H9 (cell line): ENCODE measurements at regions not wholly inside any gene's neighbourhood (a gene's known extent, or its start where the extent isn't known, plus 50 kb on each side); places are given as distances from the start of the nearest gene placed in this dataset.

ENCODE experiments used
- DNase-seq: peaks from one replicate; pipeline ENCODE4 v3.0.0-alpha.2; 2017
- H2AFZ ChIP-seq: one replicate; pipeline ENCODE4 v1.6.1; 2013; ENCODE audit warnings: mild to moderate bottlenecking, low read length, control low read depth, moderate library complexity
- H2AK5ac ChIP-seq: 2 replicates; pipeline ENCODE4 v1.6.1; 2013; ENCODE audit warnings: low read length, control low read depth, mixed read lengths; ENCODE audit not compliant: insufficient read length
- H2BK120ac ChIP-seq: one replicate; pipeline ENCODE4 v1.6.1; 2013; ENCODE audit warnings: low read depth, mild to moderate bottlenecking, low read length, control low read depth, inconsistent platforms; ENCODE audit not compliant: poor library complexity, severe bottlenecking
- H2BK12ac ChIP-seq: 2 replicates; pipeline ENCODE4 v1.6.1; 2013; ENCODE audit warnings: low read length, control low read depth, mixed read lengths, low read depth; ENCODE audit not compliant: insufficient read length
- H2BK15ac ChIP-seq: 2 replicates; pipeline ENCODE4 v1.6.1; 2013; ENCODE audit warnings: low read depth, low read length, control low read depth
- H2BK20ac ChIP-seq: one replicate; pipeline ENCODE4 v1.6.1; 2013; ENCODE audit warnings: low read depth, mild to moderate bottlenecking, low read length, control low read depth, inconsistent platforms; ENCODE audit not compliant: poor library complexity, severe bottlenecking
- H2BK5ac ChIP-seq: 2 replicates; pipeline ENCODE4 v1.6.1; 2013; ENCODE audit warnings: low read length, control low read depth, mixed read lengths; ENCODE audit not compliant: insufficient read length
- H3K14ac ChIP-seq: 2 replicates; pipeline ENCODE4 v1.6.1; 2013; ENCODE audit warnings: low read length, control low read depth; ENCODE audit not compliant: insufficient read depth
- H3K18ac ChIP-seq: 2 replicates; pipeline ENCODE4 v1.6.1; 2013; ENCODE audit warnings: low read depth, mild to moderate bottlenecking, mixed read lengths, low read length, control low read depth; ENCODE audit not compliant: insufficient read length
- H3K23ac ChIP-seq: 2 replicates; pipeline ENCODE4 v1.6.1; 2013; ENCODE audit warnings: low read length, control low read depth, mixed read lengths, low read depth; ENCODE audit not compliant: insufficient read length
- H3K23me2 ChIP-seq: 2 replicates; pipeline ENCODE4 v1.6.1; 2013; ENCODE audit warnings: low read depth, mild to moderate bottlenecking, mixed read lengths, low read length, control low read depth; ENCODE audit not compliant: insufficient read length, poor library complexity, severe bottlenecking
- H3K27ac ChIP-seq: 2 replicates; pipeline ENCODE4 v1.5.1; 2013; ENCODE audit warnings: low read length, control low read depth, mixed read lengths, low read depth; ENCODE audit not compliant: insufficient read length
- H3K27me3 ChIP-seq: 2 replicates; pipeline ENCODE4 v1.6.1; 2013; ENCODE audit warnings: low read length, control low read depth, inconsistent platforms; ENCODE audit not compliant: insufficient read depth
- H3K4ac ChIP-seq: 2 replicates; pipeline ENCODE4 v1.6.1; 2013; ENCODE audit warnings: low read depth, mild to moderate bottlenecking, control low read depth, inconsistent platforms, low read length, moderate library complexity
- H3K4me1 ChIP-seq: 2 replicates; pipeline ENCODE4 v1.6.1; 2013; ENCODE audit warnings: low read length, control low read depth, inconsistent platforms; ENCODE audit not compliant: insufficient read depth
- H3K4me2 ChIP-seq: 2 replicates; pipeline ENCODE4 v1.6.1; 2013; ENCODE audit warnings: low read length, control low read depth, mixed read lengths; ENCODE audit not compliant: insufficient read length, insufficient read depth
- H3K56ac ChIP-seq: 2 replicates; pipeline ENCODE4 v1.6.1; 2013; ENCODE audit warnings: low read depth, mild to moderate bottlenecking, mixed read lengths, low read length, control low read depth; ENCODE audit not compliant: insufficient read length
- H3K79me1 ChIP-seq: 2 replicates; pipeline ENCODE4 v1.6.1; 2013; ENCODE audit warnings: low read depth, mild to moderate bottlenecking, moderate library complexity, low read length, control low read depth, inconsistent platforms; ENCODE audit not compliant: insufficient read depth, poor library complexity, severe bottlenecking
- H3K79me2 ChIP-seq: 2 replicates; pipeline ENCODE4 v1.6.1; 2013; ENCODE audit warnings: low read length, control low read depth, inconsistent platforms; ENCODE audit not compliant: insufficient read depth
- H3K9ac ChIP-seq: 2 replicates; pipeline ENCODE4 v1.6.1; 2013; ENCODE audit warnings: low read length, control low read depth, mixed read lengths; ENCODE audit not compliant: insufficient read length; ENCODE audit errors: extremely low read depth
- H3K9me3 ChIP-seq: one replicate; pipeline ENCODE4 v1.6.1; 2013; ENCODE audit warnings: low read depth, low read length, inconsistent platforms; ENCODE audit not compliant: control insufficient read depth
- H3T11ph ChIP-seq: one replicate; pipeline ENCODE4 v1.6.1; 2013; ENCODE audit warnings: mild to moderate bottlenecking, low read length, control low read depth, inconsistent platforms
- H4K20me1 ChIP-seq: one replicate; pipeline ENCODE4 v1.6.1; 2013; ENCODE audit not compliant: control insufficient read depth, insufficient read length, insufficient read depth
- H4K5ac ChIP-seq: 2 replicates; pipeline ENCODE4 v1.6.1; 2013; ENCODE audit warnings: low read depth, mild to moderate bottlenecking, mixed read lengths, low read length, control low read depth; ENCODE audit not compliant: insufficient read length
- H4K8ac ChIP-seq: replicated peaks from 2 replicates; pipeline ENCODE4 v1.6.1; 2013; ENCODE audit warnings: low read length, control low read depth, mixed read lengths, low read depth; ENCODE audit not compliant: insufficient read length
- H4K91ac ChIP-seq: 2 replicates; pipeline ENCODE4 v1.6.1; 2013; ENCODE audit warnings: low read depth, mild to moderate bottlenecking, moderate library complexity, mixed read lengths, low read length, control low read depth; ENCODE audit not compliant: insufficient read length
- H3K27ac Mint-ChIP-seq, 3 experiments: 2 replicates in 2 of 3; 3 replicates in 1 of 3; pipeline ENCODE4 v1.8.0; 2020 to 2021; ENCODE audit warnings: mixed read lengths in 3 of 3, mild to moderate bottlenecking in 1 of 3, moderate library complexity in 1 of 3
- H3K27me3 Mint-ChIP-seq: 2 replicates; pipeline ENCODE4 v1.8.0; 2021; ENCODE audit warnings: low read depth, mild to moderate bottlenecking, moderate library complexity, mixed read lengths
- H3K36me3 Mint-ChIP-seq, 3 experiments: 2 replicates in 2 of 3; 3 replicates in 1 of 3; pipeline ENCODE4 v1.8.0; 2020 to 2021; ENCODE audit warnings: low read depth in 3 of 3, mixed read lengths in 3 of 3; ENCODE audit not compliant: insufficient read depth in 1 of 3
- H3K4me1 Mint-ChIP-seq, 2 experiments: 2 replicates each; pipeline ENCODE4 v1.8.0; 2020; ENCODE audit warnings: mixed read lengths in 2 of 2
- H3K4me3 Mint-ChIP-seq, 2 experiments: 2 replicates in 1 of 2; 3 replicates in 1 of 2; pipeline ENCODE4 v1.8.0; 2020 to 2021; ENCODE audit warnings: mild to moderate bottlenecking in 2 of 2, mixed read lengths in 2 of 2, moderate library complexity in 1 of 2
- H3K9me3 Mint-ChIP-seq, 2 experiments: 2 replicates in 1 of 2; 3 replicates in 1 of 2; pipeline ENCODE4 v1.8.0; 2020; ENCODE audit warnings: mild to moderate bottlenecking in 2 of 2, mixed read lengths in 2 of 2, moderate library complexity in 1 of 2
- CTCF ChIP-seq: fragments of 200-600 bp; sonication (generic); conservative IDR thresholded peaks from 3 replicates; pipeline ENCODE4 v1.8.0; 2021; ENCODE audit warnings: antibody characterized with exemption, mild to moderate bottlenecking
- WGBS: extraction: QIAGEN DNeasy Blood & Tissue Kit; methylation state at CpG from one replicate; pipeline ENCODE4 v1.1.7; 2013; ENCODE audit warnings: missing lambda C conversion rate, low lambda C conversion rate, mixed read lengths; ENCODE audit not compliant: insufficient read length; ENCODE audit errors: extremely low coverage; 5-methylcytosine and 5-hydroxymethylcytosine counted together

GRCh38 chr7:84637568-84638338 lies 443.2 kb upstream of the SEMA3A start:
- Histone ChIP-seq H3K27me3 (no peaks in the 10 kb centered on the region), H2BK15ac (no peak overlapping the region), H4K20me1 (no peaks in the 10 kb centered on the region), H2BK20ac (no peak overlapping the region), H2BK5ac (no peak overlapping the region), H4K8ac (no peak overlapping the region), H3K23me2 (no peaks in the 10 kb centered on the region), H3K56ac (no peak overlapping the region), H3K4me2 (no peak overlapping the region), H3K9me3 (peaks cover 6% of the 10 kb centered on the region), H3K14ac (no peak overlapping the region), H4K91ac (no peak overlapping the region), H3K4me1 (no peaks in the 10 kb centered on the region), H3K9ac (no peak overlapping the region), H3K79me1 (no peaks in the 10 kb centered on the region), H3K23ac (no peak overlapping the region), H2BK12ac (no peak overlapping the region), H2AK5ac (no peak overlapping the region), H3K18ac (no peak overlapping the region), H2AFZ (no peak overlapping the region), H3T11ph (no peak overlapping the region), H3K79me2 (no peaks in the 10 kb centered on the region), H4K5ac (no peak overlapping the region), H2BK120ac (no peak overlapping the region), H3K27ac (no peak overlapping the region), H3K4ac (no peak overlapping the region)
- H3K9me3 Mint-ChIP-seq: peaks cover 20 to 26% of the 10 kb centered on the region in 2 experiments
- no peak for DNase-seq
- H3K4me3 Mint-ChIP-seq: no peak overlapping the region
- H3K36me3 Mint-ChIP-seq: peaks cover 16 to 42% (median 16%) of the 10 kb centered on the region in 3 experiments
- WGBS: no CpG with 5 or more reads among the region's 2 CpGs
- H3K4me1 Mint-ChIP-seq: peaks cover 31% of the 10 kb centered on the region in 2 experiments
- peak overlapping the region; percentile 25 to 85 (median 49); a peak in 3 of 7 replicates for H3K27ac Mint-ChIP-seq
- H3K27me3 Mint-ChIP-seq: no peaks in the 10 kb centered on the region
- TF ChIP-seq CTCF: no peak
